ENCODE measurements at regions not wholly inside any gene's neighbourhood (a gene's known extent, or its start where the extent isn't known, plus 50 kb on each side); places are given as distances from the start of the nearest gene placed in this dataset.

GRCh38 chr12:107470645-107471044 is 215.0 kb upstream of the PWP1 start:
- TF ChIP-seq CTCF (IDR thresholded peaks at IDR 0.05; ENCODE audit: insufficient read depth, low read length, poor library complexity, severe bottlenecking): no peak
- no peak for TF ChIP-seq EZH2phosphoT487 (conservative IDR thresholded peaks at IDR 0.05; ENCODE audit: low read length)

All from SU-DHL-6 (cell line).